HG03520 (cell line): ENCODE measurements at regions not wholly inside any gene's neighbourhood (a gene's known extent, or its start where the extent isn't known, plus 50 kb on each side); places are given as distances from the start of the nearest gene placed in this dataset.

Experiments used
- ATAC-seq: cut with Tn5 transposase; IDR thresholded peaks from one replicate; pipeline ENCODE4 v1.9.1; 2021; ENCODE audit warnings: mild to moderate bottlenecking, moderate library complexity; ENCODE audit not compliant: unreplicated experiment

DNA sequence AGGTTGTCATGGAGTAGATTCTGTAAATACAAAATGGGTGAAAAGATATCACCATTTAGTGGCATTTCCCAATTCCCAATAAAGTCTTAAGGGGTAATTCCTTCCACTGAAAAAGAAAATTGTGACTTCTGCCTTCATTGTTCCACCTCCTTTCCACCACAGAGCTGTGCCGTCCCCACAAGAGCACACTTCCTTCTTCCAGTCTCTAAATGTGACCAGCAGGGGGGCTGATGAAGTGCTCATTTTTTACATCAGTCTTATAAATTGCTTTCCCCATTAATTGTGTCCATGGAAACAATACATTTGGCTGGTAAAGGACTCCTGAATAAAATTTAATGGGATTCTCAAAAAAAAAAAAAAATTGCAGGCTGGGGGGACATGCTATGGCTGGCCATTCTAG lies 260.8 kb upstream of the PSMD7 start:
- no peak for ATAC-seq

DNA sequence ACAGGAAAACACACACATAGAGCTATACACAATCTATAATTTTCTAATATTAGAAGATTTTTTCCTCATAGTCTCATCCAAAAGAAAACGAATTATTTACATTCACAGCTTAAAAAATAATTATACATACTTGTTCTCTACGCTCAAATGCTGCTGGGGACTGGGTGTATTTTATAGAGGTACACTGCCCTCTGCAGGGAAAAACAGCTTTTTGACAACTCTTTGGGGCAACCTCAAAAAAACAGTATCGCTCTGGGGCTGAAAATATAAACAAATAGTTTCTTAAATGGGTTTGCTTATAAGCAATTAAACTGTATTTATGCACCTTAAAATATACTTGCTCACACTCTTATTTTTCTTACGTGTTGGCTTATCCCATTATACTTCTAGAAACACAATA lies 261.8 kb upstream of the PSMD7 start:
- ATAC-seq, result no peak

DNA sequence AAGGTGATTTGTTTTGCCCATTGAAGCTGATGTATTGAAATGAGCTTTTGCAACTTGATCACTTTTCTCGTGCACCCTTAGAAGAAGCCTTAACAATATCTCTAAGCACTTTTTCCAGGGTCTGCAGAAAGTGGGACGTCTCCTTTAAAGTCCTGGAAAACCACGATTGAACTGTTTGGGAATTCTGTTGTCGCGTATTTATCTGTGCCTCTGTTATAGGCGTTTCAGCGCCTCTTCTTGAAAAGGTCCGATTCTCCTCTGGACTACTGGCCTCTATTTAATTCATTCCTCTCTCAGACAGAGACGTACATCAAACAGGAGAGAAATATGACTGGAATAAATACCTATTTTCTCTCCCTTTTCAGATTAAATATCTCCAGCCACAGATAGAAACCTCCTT lies 262.4 kb upstream of the PSMD7 start:
- ATAC-seq, result no peak

DNA sequence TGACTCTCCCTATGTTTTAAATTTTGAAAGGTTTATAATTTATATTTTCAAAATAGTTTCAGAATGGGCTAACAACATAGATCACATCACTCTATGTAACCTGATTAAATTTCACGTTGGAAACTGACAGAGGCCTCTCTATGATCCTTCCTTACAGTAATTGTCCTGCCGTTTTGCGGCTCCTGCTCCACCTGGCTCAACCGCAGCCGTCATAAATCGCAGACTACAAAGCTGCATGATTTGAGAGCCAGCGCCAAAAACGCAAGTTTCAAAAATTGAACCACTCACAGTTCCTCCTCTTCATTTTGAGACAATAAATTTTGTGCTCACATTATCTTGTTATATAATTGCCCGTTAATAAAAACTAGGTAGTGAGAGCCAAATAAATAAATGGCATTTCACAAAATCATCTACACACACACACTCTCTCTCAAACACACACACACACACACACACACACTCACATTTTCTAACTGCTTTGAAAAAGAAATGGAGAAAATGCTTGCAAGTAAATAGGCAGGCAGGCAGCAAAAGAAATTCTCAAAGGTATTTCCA lies 263.1 kb upstream of the PSMD7 start:
- no peak for ATAC-seq

DNA sequence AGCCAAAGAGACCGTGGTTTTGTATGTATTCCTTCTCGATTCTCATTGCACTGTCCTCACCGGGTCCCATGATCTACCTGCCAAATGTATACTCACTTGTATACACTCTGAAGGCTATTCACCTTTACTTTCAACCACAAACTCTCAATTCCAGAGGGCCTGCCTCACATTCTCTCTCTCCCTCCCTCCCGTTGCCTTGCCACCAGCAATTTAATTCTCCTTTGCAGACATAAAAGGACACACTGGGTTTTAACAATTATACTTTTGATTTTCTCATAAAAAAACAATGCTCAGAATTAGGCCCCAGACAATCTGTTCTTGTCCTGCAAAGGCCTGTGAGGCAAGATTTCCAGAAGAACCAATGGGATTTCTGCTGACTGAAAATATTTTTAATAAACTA lies 265.1 kb upstream of the PSMD7 start:
- no peak for ATAC-seq

DNA sequence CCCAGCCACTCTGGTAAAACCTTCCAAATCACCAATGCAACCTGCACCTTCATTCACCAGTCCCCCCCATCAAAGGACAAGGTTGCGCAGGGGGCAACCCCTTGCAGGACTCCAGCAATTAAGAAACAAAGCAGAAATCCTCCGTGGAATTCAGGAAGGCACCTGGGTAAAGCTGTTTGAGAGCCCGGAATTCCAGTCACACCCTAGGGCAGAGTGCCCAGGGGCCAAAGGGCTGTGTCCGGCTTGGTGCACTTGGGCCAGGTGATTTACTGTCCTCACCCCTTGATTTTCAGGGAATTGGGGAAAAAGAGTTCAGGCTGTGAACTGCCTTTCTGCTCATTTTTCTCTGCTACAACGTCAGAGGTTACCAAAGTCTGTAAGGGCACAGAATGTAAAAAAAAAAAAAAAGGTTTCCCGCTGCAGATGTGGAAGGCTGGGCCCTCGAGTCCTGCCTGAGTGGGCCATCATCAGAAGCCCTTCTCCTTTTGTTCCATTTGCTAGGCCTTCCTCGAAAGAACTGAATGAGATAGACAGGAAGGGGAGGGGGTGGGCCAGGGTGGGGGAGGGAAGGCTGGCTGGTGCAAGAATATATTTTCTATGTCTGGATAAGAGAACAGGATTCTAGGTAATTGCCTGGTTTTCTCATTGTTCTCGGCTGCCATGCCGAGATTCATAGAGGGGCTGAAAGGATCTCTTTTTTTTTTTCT lies 266.5 kb upstream of the PSMD7 start:
- ATAC-seq, result no peak

DNA sequence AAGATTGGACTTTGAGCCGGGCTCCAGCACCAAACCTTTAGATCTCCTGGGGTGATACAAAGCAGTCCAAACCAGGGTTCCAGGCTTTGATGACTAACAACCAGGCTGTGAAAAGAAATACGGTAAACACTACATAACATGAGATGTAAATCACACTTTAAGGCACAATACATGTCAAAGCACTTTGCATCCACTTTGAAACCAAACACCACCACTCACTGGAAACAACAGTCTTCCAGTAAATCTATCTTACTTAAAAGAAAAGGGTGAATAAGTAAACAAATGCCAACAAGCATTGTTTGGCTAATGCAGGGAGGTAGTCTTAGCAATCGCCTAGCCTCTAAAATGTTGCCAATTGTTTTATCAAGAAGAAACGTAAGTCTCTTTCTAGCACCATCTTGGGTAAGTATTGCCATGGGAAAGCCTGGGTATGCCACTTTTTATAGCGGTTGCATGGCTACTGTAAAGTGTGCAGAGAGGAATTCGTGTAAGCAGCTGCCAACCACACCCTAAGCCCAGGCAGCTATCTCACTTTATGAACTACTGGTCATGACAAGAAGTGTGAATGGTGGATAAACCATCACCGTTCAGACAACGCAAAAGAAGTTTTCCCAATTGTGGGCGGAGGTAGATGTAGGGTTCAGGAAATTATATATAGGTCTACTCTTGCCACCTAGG lies 267.4 kb upstream of the PSMD7 start:
- no peak for ATAC-seq

DNA sequence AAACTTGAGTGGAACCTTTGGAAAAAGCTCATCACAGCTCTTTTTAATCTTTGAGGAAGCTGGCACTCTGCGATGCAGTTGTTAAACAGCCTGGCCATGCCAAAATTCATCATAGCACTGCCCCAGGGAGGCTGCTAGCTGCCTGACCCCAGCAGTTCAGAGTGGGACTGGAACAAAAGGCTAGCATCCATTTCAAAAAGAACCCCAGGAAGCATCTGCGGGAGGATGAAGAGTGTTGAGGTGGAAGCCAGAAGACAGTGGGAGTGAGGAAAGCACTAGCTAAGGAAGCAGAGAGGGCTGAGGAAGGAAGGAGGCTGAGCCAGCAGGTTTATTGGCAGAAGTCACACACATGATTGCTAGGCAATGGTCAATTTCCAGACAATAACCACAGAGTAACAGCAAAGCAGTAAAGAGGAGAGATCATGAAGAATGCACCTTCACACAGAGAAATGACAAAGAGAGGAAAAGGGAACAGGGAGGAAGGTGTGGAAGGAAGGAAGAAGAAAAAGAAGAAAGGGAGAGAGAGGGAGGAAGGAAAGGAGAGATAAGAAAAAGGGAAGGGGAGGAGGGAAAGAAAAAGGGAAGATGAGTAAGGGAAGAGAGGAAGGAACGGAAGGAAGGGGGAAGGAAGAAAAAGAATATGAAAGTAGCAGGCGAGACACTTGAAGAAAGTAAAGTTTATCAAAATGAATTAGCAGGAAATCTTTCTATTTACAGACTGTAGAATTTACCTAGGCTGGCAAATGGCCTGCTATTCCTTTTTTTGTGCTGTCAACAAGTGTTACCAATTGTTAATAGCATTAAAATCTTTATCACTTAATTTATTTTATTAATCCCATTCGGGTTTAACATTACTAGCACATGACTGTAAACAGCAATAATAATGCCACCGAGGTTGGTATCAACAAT lies 270.0 kb upstream of the PSMD7 start:
- no peak for ATAC-seq

DNA sequence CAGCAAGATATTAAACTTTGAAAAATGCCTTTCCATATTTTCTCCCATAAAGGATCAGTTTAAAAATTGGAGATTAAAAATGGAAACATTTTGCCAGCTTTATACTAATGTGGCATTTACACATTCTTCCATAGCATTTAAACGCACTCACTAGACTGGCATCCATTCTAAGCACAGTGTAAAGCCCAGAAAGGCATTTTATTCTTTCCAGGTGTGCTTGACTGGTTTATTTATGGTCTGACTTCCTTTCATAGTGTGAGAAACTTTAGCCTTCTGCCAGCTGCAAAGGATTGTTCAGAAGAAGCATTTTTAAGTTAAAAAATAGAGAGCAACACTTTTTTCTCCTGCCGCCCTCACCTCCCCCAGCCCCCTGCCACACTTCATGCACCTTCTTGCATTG lies 271.7 kb upstream of the PSMD7 start:
- ATAC-seq, result no peak

DNA sequence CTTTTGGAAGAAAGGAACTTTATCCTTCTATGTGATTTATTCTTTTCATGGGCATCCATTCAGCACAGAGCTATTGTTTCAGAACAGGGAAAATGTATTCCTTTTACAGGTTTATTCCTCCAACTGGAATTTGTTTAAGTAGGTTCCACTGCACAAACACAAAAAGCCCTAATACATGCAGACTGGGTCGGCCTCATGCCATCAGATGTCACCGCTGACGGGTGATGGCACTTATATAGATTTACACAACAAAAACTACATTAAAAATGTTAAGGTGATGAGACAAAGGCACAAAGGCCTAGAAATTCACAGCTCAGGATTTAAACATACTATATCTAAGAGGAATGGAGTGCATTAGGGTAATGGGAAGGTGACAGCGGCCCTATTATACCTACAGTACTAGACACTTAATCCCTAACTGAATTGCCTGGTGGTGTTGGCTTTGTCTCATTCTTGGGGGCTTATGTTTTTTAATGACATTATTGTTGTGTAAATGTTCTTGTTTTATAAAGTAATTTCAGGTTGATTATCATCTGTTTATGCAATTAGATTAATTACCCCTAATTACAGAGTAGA lies 276.4 kb upstream of the PSMD7 start:
- no peak for ATAC-seq

DNA sequence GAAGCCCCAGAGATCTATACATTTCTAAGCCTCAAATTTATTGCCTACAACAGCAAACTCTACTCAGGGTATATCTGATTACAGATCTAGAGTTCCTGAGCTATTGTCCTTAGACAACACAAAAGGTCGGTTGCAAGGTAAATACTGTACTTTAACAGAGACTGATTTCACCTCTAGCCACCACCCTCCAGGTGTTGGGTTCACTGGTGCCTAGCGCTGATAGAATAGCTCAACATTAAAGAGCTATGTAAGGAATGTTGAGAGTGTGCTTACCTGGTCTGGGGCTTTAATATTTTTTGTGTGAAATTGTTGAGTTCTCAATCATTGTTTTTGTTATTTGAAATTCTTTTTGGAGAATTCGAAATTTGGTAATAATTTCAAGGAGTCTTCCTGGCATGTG lies 277.0 kb upstream of the PSMD7 start:
- no peak for ATAC-seq

DNA sequence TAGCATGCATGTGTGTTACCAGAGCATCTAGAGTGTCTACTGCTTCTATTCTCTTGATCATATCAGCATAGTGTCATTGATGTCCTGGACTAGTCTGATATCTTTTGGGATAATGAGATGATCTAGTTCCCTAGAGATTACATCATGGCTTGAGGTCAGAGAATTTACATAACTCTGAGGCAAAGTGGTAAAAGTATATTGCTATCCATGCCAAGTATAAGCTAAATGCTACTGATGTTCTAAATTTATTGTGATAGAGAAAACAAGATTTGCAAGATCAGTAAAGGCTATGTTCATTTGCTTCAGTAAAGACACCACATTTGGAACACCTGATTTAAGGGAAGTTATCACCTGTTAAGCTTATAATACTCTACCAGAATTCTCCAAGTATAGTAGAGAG lies 280.7 kb upstream of the PSMD7 start:
- ATAC-seq, result no peak

DNA sequence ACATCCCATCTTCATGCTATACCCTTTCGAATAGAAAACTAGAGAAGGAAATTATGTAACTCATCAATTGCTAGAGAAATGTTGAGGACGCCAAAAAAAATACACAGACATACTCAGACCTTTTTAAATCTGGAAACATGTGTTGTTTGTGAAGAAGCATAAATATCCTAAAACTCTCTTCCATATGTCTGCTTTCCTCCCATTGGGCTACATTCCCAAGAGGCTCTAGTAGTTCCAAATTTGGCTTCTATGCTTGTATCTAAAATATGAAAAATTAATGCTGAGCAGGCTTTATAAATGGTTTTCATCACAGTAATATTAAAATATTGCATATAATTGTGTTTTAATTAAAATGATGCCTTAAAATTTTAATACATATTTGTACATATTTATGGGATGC lies 297.9 kb upstream of the PSMD7 start:
- ATAC-seq, result no peak

DNA sequence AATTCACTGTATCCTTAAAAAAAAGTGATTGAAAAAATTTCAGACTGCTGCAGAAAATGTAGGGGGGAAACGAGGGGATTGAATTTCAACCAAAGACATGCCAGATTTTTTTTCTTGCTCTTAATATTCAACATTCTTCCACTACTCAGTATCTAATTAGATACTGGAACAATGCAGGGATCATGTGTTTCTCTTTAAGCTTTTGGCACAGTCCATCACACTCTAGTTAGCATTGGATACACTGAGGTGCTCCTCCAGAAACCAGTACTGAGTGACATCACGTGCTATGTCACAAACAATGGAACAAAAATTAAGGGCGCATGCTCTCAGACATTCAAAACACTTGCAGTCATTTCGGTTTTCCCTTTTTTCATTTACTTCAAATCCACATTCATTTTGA lies 298.6 kb upstream of the PSMD7 start:
- ATAC-seq, result no peak

DNA sequence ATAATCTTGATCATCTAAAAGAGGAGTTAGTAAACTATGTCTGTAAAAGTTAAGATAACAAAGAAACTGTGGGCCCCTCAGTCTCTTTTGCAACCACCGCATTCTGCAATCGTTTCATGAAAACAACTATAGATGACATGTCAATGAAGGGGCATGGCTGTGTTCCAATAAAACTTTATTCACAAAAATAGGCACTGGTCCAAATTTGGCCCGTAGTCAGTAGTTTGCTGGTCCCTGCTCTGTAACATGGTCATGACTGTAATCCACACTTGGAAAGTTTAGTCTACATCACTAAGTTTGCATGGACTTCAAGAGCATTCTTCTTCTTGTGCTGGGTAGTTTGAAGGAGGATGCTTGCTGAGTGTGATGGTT lies 299.3 kb upstream of the PSMD7 start:
- ATAC-seq, result no peak

DNA sequence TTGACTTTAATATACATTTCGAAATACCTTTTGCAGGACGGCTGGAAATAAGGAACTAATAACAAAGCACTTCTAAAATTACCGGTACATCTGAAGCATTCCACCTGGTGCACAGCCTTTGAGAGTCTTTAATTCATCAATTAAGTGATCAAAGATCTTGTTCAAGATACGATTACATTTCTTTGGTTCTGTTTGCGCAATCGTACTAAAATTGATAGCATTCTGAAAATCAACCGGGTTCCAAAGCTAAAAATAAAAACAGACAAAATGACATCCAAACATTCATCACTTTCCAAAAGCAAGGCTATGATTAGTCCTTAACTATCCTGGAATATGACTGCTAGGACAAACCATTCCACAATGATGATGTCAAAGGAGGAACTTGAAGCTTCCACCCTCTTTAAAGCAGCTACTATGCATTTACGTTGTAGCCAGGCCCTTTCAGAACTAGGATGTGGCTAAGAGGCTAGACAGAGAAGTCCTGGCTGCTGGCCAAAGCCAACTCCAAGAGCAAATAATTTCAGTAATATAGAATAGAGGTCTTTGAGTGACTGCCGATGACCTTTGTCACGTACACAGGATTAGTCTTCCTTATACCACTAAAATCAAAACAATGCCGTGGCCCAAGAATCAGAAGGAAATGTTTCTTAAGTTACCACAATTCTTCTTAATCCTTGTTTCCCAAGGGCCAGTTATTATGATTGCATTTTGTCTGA lies 299.8 kb upstream of the PSMD7 start:
- no peak for ATAC-seq

DNA sequence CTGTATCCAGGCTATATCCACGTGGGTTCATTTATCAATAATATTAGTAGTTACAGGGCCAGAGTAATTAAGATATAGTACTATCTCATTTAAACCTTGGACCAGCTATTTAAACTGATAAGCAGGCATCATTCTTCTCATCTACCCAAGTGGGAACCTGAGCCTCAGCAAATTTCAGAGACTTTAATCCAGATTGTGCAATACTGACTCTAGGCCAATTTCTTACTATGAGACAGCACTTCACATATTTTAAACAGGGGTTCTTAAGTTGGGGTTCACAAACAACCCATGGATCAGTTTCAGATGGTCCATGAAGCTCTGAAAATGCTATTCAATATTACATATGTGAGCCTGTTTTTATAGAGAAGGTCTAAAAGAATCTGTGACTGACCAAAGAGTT lies 302.7 kb upstream of the PSMD7 start:
- ATAC-seq, result no peak

DNA sequence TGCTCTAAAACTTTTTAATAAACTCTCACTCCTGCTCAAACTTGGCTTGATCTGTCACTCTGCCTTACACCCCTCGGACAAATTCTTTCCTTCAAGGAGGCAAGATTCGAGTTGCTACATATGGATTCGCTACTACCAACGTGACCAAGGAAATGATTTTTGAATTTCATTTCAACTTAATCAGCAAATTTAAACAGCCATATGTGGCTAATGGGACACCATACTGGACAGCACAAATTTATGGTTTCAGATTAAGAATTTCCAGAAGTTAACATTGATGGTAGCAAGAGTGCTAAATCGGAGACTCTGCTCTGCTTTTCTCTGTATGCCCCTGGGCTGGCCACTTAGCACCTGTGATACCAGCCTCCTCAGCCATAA lies 318.2 kb upstream of the PSMD7 start:
- no peak for ATAC-seq

DNA sequence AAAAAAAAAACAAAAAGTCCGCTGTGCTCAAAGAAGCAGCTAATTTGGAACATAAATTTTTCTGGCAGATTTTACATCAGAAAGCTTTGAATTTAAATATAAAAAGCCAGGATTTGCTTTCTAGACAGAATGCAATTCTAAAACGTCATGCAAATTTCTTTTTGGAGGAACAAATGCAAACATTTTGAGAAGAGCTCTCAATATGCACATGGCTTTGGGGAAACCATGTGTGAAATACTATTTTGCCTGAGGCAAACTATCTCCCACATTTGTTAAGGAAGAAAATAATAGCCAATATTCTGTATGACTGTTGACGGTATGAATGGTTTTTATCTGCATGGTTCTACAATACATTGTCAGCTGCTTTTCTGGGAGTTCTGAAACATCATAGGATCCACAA lies 320.0 kb upstream of the PSMD7 start:
- no peak for ATAC-seq

DNA sequence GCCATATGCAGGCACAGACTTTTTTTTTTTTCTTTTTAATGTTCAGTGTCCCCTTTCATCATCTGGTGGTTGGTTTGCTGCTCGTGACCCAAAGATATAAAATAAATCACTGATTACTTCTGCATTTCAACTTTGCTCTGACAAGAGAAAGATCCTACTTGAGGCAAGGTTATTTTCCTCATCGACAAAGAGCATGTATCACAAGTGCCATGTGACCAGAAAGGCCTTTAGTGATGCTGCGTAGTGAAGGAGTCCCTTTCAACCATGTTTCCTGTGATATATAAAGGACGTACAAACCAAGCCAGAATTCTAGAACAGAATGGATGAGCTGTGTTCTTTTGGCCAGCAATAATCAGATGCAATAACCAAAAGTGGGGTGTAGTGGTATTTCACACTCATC lies 323.4 kb upstream of the PSMD7 start:
- no peak for ATAC-seq

DNA sequence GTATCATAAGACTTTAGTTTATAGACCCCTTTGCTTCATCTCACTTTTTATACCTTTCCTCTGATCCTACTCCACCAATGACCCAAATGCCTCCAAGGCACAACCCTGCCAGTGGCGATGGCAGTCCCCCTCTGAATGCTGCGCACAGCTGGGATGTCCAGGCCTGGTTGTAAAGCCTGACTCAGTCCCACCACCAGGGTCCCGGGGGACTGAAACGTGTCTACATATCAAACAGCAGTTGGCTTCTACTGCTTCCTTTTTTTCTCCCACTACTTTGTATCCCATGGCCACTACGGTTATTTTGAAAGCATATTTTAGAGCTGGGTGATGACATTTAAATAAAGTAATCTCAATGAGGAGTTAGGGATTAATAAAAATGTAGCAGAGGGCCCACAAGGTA lies 329.8 kb upstream of the PSMD7 start:
- ATAC-seq, result no peak
